ENCODE measurements at regions not wholly inside any gene's neighbourhood (a gene's known extent, or its start where the extent isn't known, plus 50 kb on each side); places are given as distances from the start of the nearest gene placed in this dataset.

- Histone ChIP-seq H3K9me3 (no peaks in the 10 kb centered on the region), H3K27me3 (no peaks in the 10 kb centered on the region), H3K27ac (no peak overlapping the region), H3K36me3 (no peaks in the 10 kb centered on the region), H3K4me1 (no peaks in the 10 kb centered on the region), H3K4me3 (no peak overlapping the region)
- intact Hi-C loops (cut with DNase I; ENCODE audit: low total_unique reads): no loop called here
- 9 to 28% (median 19%) methylated on average over 1 of the region's 1 CpG for WGBS, 5 donors
- TF ChIP-seq POLR2AphosphoS5 (IDR thresholded peaks at IDR 0.05) (no peak), CTCF (IDR thresholded peaks at IDR 0.05) (no peak), EP300 (IDR thresholded peaks at IDR 0.05) (no peak), POLR2A (IDR thresholded peaks at IDR 0.05) (no peak)
- DNase-seq: no peak
These were observed 712.7 kb upstream of the SGCG start for GRCh38 chr13:22468045-22468444.

GRCh38 chr13:22468824-22469223 is 712.0 kb upstream of the SGCG start:
- no peaks in the 10 kb centered on the region for H3K27me3 ChIP-seq
- no peaks in the 10 kb centered on the region for H3K9me3 ChIP-seq
- H3K27ac ChIP-seq: no peak overlapping the region
- no peak overlapping the region for H3K4me3 ChIP-seq
- WGBS, 5 donors: 77 to 94% (median 82%) methylated on average over 4 of the region's 4 CpGs
- no peaks in the 10 kb centered on the region for H3K4me1 ChIP-seq
- no peaks in the 10 kb centered on the region for H3K36me3 ChIP-seq
- TF ChIP-seq POLR2AphosphoS5 (IDR thresholded peaks at IDR 0.05) (no peak), EP300 (IDR thresholded peaks at IDR 0.05) (no peak), POLR2A (IDR thresholded peaks at IDR 0.05) (no peak), CTCF (IDR thresholded peaks at IDR 0.05) (no peak)
- DNase-seq: no peak
- intact Hi-C loops (cut with DNase I; ENCODE audit: low total_unique reads): no loop called here

GRCh38 chr13:22469452-22469851 is 711.3 kb upstream of the SGCG start:
- Histone ChIP-seq H3K36me3 (no peaks in the 10 kb centered on the region), H3K9me3 (no peaks in the 10 kb centered on the region), H3K27me3 (no peaks in the 10 kb centered on the region), H3K4me3 (no peak overlapping the region), H3K27ac (no peak overlapping the region), H3K4me1 (no peaks in the 10 kb centered on the region)
- intact Hi-C loops (cut with DNase I; ENCODE audit: low total_unique reads): no loop called here
- WGBS, 5 donors: 69 to 88% (median 74%) methylated on average over 4 of the region's 4 CpGs
- no peak for DNase-seq
- TF ChIP-seq CTCF (IDR thresholded peaks at IDR 0.05): no peak
- TF ChIP-seq POLR2A (IDR thresholded peaks at IDR 0.05): no peak
- no peak for TF ChIP-seq POLR2AphosphoS5 (IDR thresholded peaks at IDR 0.05)
- TF ChIP-seq EP300 (IDR thresholded peaks at IDR 0.05): no peak

- TF ChIP-seq POLR2AphosphoS5 (IDR thresholded peaks at IDR 0.05): no peak
- TF ChIP-seq EP300 (IDR thresholded peaks at IDR 0.05): no peak
- TF ChIP-seq CTCF (IDR thresholded peaks at IDR 0.05): no peak
- no peak for TF ChIP-seq POLR2A (IDR thresholded peaks at IDR 0.05)
These were observed 710.7 kb upstream of the SGCG start for GRCh38 chr13:22470075-22470474.

More at GRCh38 chr13:22470075-22470474, 710.7 kb upstream of the SGCG start:
- 75 to 91% (median 84%) methylated on average over 3 of the region's 3 CpGs for WGBS, 5 donors
- no peak overlapping the region for H3K4me3 ChIP-seq
- no peak for DNase-seq
- intact Hi-C loops (cut with DNase I; ENCODE audit: low total_unique reads): no loop called here
- H3K9me3 ChIP-seq: no peaks in the 10 kb centered on the region
- H3K27ac ChIP-seq: no peak overlapping the region
- no peaks in the 10 kb centered on the region for H3K36me3 ChIP-seq
- no peaks in the 10 kb centered on the region for H3K27me3 ChIP-seq
- no peaks in the 10 kb centered on the region for H3K4me1 ChIP-seq
